Motor neuron (in vitro differentiated cells): ENCODE measurements at regions not wholly inside any gene's neighbourhood (a gene's known extent, or its start where the extent isn't known, plus 50 kb on each side); places are given as distances from the start of the nearest gene placed in this dataset.

Experiments
- ATAC-seq, 8 experiments: fragments of 200-7000 bp; cut with Tn5 transposase; replicated peaks in 6 of 8; 2 replicates each; pipeline ENCODE4 v1.8.0; 2021; ENCODE audit warnings: mild to moderate bottlenecking in 8 of 8, moderate library complexity in 8 of 8
- H3K27ac ChIP-seq, 2 donors: fragments of 250-450 bp; sonication (Bioruptor Pico); 2 replicates each; pipeline ENCODE4 v1.9.0; 2021; ENCODE audit warnings: antibody characterized with exemption in 2 of 2, mild to moderate bottlenecking in 2 of 2, moderate library complexity in 1 of 2
- H3K4me1 ChIP-seq, 2 donors: fragments of 250-450 bp; sonication (Bioruptor Pico); replicated peaks in 1 of 2; 2 replicates each; pipeline ENCODE4 v1.6.1; 2021; ENCODE audit warnings: antibody characterized with exemption in 2 of 2, mild to moderate bottlenecking in 2 of 2, moderate library complexity in 1 of 2
- H3K4me3 ChIP-seq, 5 donors: fragments of 250-450 bp; sonication (Bioruptor Pico); 2 replicates each; pipeline ENCODE4 v1.9.0; 2021; ENCODE audit warnings: antibody characterized with exemption in 5 of 5, mild to moderate bottlenecking in 5 of 5, moderate library complexity in 4 of 5
- WGBS, 10 experiments: fragments of 450-650 bp; shearing (Covaris generic); methylation state at CpG; one replicate each; pipeline ENCODE4 v1.0.0; 2022; 5-methylcytosine and 5-hydroxymethylcytosine counted together
- in situ Hi-C, 9 experiments: fragments of 400-800 bp; cut with MboI; loops; one replicate each; pipeline ENCODE4 v1.15.0; 2021; ENCODE audit warnings: low sequenced_read_pairs in 9 of 9, low pct_unique_long_range_greater_than_20kb in 2 of 9; ENCODE audit not compliant: unreplicated experiment in 9 of 9

- peak in 5 of 8 experiments; percentile 41 to 73 (median 60) for ATAC-seq
These were observed 139.6 kb downstream of the FAT3 start for GRCh38 chr11:92364177-92364576.

DNA sequence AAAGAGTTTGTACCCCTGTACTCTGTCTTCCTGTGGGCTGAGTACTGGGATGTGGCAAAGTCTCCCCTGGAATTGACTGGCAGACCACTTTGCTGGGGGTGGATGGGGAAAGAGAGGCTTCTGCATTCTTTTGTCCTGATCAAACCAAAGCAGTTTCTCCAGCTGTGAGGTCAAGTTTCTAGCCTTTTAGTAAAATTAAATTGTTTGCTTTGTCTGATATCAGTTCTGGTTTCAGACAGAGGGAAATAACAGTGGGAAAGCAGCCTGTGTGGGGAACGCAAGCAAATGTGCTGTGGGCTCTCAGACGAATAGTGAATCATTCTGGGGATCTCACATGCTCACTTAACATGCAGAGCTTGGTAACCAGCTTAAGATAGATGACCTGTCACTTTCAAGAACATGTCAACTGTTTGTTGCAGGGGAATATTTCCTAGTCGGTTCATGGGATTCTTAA lies 151.6 kb downstream of the FAT3 start:
- peaks cover 21 to 28% of the 10 kb centered on the region in 2 donors for H3K4me1 ChIP-seq
- peak in 7 of 8 experiments; percentile 76 to 98 (median 97) for ATAC-seq
- in situ Hi-C loops, result loop anchor here in 2 of 9 experiments (25.0 kb wide), 2 partner anchors 111 to 161 kb away; no protein-coding TSS in a partner anchor
- peak overlapping the region; percentile 35 to 54 for H3K27ac ChIP-seq
- no peak overlapping the region for H3K4me3 ChIP-seq
- WGBS, 10 experiments, result 0 to 40% (median 10%) methylated on average over 1 to 3 of the region's 3 CpGs; no CpG with 5 or more reads in 1 of the 10 experiments

More at GRCh38 chr11:92364177-92364576, 139.6 kb downstream of the FAT3 start:
- Histone ChIP-seq H3K4me1 (peaks cover 0 to 23% of the 10 kb centered on the region in 2 donors), H3K4me3 (no peak overlapping the region), H3K27ac (no peak overlapping the region)
- 28 to 100% (median 69%) methylated on average over 1 to 4 of the region's 4 CpGs; no CpG with 5 or more reads in 2 of the 10 experiments for WGBS, 10 experiments
- in situ Hi-C loops, result no loop called here

DNA sequence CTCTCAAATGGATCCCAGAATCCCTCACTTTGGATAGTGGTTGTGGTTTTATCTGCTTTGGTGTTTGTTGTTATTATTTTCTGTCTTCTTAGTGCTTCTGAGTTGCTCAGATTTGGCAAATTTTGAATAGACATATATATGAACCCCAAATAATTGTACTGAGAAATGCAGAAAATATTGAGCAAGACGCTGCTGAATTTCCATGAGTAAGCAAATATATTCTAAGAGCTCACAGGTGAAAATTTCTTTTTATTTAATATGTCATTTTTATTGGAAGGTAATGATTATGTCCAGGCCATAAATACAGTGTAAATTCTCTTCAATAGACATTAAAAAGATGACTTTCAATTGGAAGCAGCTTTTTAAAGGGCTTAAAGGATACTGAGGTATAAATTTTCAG lies 152.1 kb downstream of the FAT3 start:
- in situ Hi-C loops, result loop anchor here in 2 of 9 experiments (25.0 kb wide), 2 partner anchors 111 to 161 kb away; no protein-coding TSS in a partner anchor
- peak in 1 of 8 experiments; percentile 17 for ATAC-seq
- no peak overlapping the region for H3K27ac ChIP-seq
- WGBS, 10 experiments, result 33 to 100% (median 100%) methylated on average over 1 of the region's 1 CpG; no CpG with 5 or more reads in 3 of the 10 experiments
- peaks cover 21 to 28% of the 10 kb centered on the region in 2 donors for H3K4me1 ChIP-seq
- H3K4me3 ChIP-seq, result no peak overlapping the region

DNA sequence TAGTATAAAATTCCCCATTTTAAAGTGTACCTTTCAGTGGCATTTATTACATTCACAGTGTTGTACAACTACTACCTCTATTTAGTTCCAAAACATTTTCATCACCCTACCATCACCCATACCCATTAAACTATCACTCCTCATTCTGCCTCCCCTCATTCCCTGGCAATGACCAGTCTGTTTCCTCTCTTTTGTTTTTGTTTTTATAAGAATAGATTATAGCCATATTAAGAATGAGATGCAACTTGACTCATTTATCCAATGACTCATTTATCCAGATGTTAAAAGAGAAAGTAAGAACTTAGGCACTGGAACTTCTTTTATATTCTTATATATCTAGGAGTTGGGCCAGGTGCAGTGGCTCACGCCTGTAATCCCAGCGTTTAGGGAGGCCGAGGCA lies 156.3 kb downstream of the FAT3 start:
- ATAC-seq, result no peak

GRCh38 chr11:92382311-92382710 lies 157.7 kb downstream of the FAT3 start:
- no peak overlapping the region for H3K27ac ChIP-seq
- no peak for ATAC-seq
- H3K4me3 ChIP-seq, result no peak overlapping the region
- 50 to 100% (median 93%) methylated on average over 1 to 3 of the region's 3 CpGs; no CpG with 5 or more reads in 4 of the 10 experiments for WGBS, 10 experiments
- in situ Hi-C loops, result loop anchor here in 2 of 9 experiments (25.0 kb wide), 2 partner anchors 105 to 155 kb away; no protein-coding TSS in a partner anchor
- peaks cover 35 to 39% of the 10 kb centered on the region in 2 donors for H3K4me1 ChIP-seq

More for the DNA sequence above, 156.3 kb downstream of the FAT3 start:
- no peak overlapping the region for H3K4me3 ChIP-seq
- peaks cover 40 to 49% of the 10 kb centered on the region in 2 donors for H3K4me1 ChIP-seq
- no peak overlapping the region for H3K27ac ChIP-seq
- WGBS, 10 experiments, result 25 to 100% (median 89%) methylated on average over 1 to 3 of the region's 3 CpGs; no CpG with 5 or more reads in 3 of the 10 experiments
- in situ Hi-C loops, result loop anchor here in 2 of 9 experiments (25.0 kb wide), 2 partner anchors 106 to 156 kb away; no protein-coding TSS in a partner anchor

- peak in 4 of 8 experiments; percentile 26 to 87 (median 48) for ATAC-seq
- in situ Hi-C loops, result loop anchor here in 2 of 9 experiments (25.0 kb wide), 2 partner anchors 104 to 154 kb away; no protein-coding TSS in a partner anchor
- H3K27ac ChIP-seq, result no peak overlapping the region
- H3K4me3 ChIP-seq, result no peak overlapping the region
- WGBS, 10 experiments, result 0 to 83% (median 41%) methylated on average over 1 of the region's 1 CpG; no CpG with 5 or more reads in 2 of the 10 experiments
- peaks cover 36 to 40% of the 10 kb centered on the region in 2 donors for H3K4me1 ChIP-seq
These were observed 158.8 kb downstream of the FAT3 start for GRCh38 chr11:92383430-92383829.

DNA sequence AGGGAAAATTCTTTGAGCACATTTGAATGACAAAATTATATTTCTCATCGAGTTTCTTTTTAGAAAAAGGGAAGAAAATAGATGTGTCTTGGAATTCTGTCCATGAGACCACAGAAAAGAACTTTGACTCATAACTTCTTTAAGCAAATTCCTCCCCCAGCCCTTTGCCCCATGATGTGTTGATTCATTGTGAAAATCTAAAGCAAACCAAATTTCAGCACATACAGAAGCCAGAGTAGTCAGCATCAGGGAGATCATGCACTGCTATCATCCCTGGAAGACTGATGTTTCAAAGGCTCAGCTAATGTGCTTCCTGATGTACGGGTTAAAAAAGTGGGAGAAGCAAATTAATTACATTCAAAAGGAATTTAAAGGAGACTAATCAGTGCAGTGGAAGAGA lies 159.7 kb downstream of the FAT3 start:
- peaks cover 36 to 40% of the 10 kb centered on the region in 2 donors for H3K4me1 ChIP-seq
- 30 to 80% (median 52%) methylated on average over 1 to 2 of the region's 2 CpGs; no CpG with 5 or more reads in 3 of the 10 experiments for WGBS, 10 experiments
- H3K4me3 ChIP-seq, result peak overlapping the region in 1 of 5 donors; percentile 11
- no peak overlapping the region for H3K27ac ChIP-seq
- peak in 5 of 8 experiments; percentile 54 to 71 (median 66) for ATAC-seq
- in situ Hi-C loops, result loop anchor here in 2 of 9 experiments (25.0 kb wide), 2 partner anchors 103 to 153 kb away; no protein-coding TSS in a partner anchor

DNA sequence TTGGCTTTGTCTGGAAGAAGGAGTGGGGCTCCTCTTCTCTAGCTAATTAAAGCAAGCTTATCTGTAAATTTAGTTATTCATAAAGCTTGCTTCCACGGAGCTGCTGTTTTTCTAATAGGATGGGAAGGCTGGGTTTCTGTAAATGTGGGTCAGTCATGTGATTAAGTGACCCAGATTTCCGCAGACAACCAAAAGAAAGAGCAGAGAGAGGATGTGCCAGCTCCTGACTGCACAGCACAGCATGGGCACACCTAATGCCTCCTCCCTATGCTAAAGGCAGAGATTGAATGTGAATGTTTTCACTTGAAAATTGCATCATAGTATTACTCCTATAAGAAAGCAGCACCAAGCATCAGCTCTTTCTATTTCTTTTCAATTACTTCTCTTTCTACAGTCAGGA lies 160.2 kb downstream of the FAT3 start:
- 0 to 86% (median 20%) methylated on average over 1 to 2 of the region's 2 CpGs; no CpG with 5 or more reads in 2 of the 10 experiments for WGBS, 10 experiments
- no peak overlapping the region for H3K27ac ChIP-seq
- peak in 7 of 8 experiments; percentile 37 to 80 (median 71) for ATAC-seq
- peaks cover 35 to 38% of the 10 kb centered on the region in 2 donors for H3K4me1 ChIP-seq
- peak overlapping the region in 1 of 5 donors; percentile 11 for H3K4me3 ChIP-seq
- in situ Hi-C loops, result loop anchor here in 2 of 9 experiments (25.0 kb wide), 2 partner anchors 102 to 152 kb away; no protein-coding TSS in a partner anchor

- in situ Hi-C loops, result loop anchor here in 2 of 9 experiments (25.0 kb wide), 2 partner anchors 101 to 151 kb away; no protein-coding TSS in a partner anchor
- WGBS, 10 experiments, result 38 to 100% (median 68%) methylated on average over 1 to 3 of the region's 5 CpGs; no CpG with 5 or more reads in 3 of the 10 experiments
- no peak for ATAC-seq
- Histone ChIP-seq H3K4me1 (peaks cover 30 to 37% of the 10 kb centered on the region in 2 donors), H3K27ac (no peak overlapping the region), H3K4me3 (no peak overlapping the region)
These were observed 162.0 kb downstream of the FAT3 start for GRCh38 chr11:92386577-92386976.

- H3K4me1 ChIP-seq, result peaks cover 37 to 38% of the 10 kb centered on the region in 2 donors
- in situ Hi-C loops, result loop anchor here in 2 of 9 experiments (25.0 kb wide), 2 partner anchors 99 to 149 kb away; no protein-coding TSS in a partner anchor
- H3K4me3 ChIP-seq, result no peak overlapping the region
- ATAC-seq, result no peak
- H3K27ac ChIP-seq, result no peak overlapping the region
These were observed 163.2 kb downstream of the FAT3 start for GRCh38 chr11:92387859-92388258.

DNA sequence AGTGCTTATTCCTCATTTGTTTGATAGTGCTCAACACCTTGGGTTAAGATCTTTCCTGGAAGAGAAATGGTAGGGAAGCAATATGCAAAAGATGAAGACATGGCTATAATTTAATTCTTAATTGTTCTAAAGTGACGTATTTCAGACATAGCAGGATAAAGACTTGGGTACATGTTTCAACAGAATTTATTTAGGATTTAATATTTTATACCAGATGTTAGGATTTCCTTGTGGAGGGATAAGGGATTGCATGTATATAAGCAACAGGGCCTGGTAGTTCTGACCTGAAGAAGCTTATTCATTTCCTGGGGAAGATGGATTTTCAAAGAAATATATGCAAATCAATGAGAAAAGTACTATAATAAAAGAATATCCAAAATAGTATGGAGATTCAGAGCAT lies 163.8 kb downstream of the FAT3 start:
- in situ Hi-C loops, result loop anchor here in 2 of 9 experiments (25.0 kb wide), 2 partner anchors 99 to 149 kb away; no protein-coding TSS in a partner anchor
- peaks cover 32 to 36% of the 10 kb centered on the region in 2 donors for H3K4me1 ChIP-seq
- H3K27ac ChIP-seq, result no peak overlapping the region
- H3K4me3 ChIP-seq, result no peak overlapping the region
- ATAC-seq, result no peak
- WGBS, 10 experiments, result 38 to 100% (median 100%) methylated on average over 1 of the region's 1 CpG; no CpG with 5 or more reads in 2 of the 10 experiments

DNA sequence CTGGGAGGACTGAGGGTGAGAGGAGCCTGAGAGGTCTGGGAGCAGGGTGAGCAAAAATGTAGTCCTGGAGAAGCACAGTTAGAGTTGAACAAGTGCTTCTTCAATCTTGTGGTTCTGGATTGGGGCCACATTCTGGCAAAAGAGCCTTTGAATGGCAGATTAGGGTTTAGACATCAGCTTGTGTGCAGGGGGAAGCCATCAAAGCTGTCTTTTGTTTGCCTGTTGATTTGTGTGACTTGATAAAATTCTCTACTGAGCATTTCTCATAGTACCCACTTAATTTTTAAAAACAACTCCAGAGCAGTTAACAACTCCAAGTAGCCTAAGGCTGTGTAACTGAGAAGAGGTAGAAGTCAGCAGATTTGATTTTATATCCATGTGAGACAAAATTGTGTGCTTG lies 166.2 kb downstream of the FAT3 start:
- Histone ChIP-seq H3K4me3 (no peak overlapping the region), H3K27ac (no peak overlapping the region), H3K4me1 (peaks cover 18 to 21% of the 10 kb centered on the region in 2 donors)
- in situ Hi-C loops, result loop anchor here in 2 of 9 experiments (25.0 kb wide), 2 partner anchors 97 to 147 kb away; no protein-coding TSS in a partner anchor
- no peak for ATAC-seq

DNA sequence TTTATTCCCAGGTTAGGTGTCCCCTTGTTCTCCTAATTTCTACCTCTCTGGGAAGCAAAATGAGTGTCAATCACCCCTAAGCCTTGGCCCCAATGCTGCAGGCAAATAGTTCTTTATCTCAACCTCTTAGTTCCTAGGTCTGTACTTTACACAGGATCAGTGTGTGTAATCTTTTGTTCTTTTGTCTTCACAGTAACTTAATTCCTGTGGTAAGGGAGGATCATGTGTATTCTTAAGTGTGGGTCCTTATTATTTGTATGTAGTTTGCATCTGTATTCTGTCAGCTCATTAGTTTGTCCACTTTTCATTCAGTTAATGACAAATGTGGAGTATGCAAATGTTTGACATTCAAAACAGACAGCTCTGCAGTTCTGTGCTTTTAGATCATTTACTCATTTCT lies 166.7 kb downstream of the FAT3 start:
- Histone ChIP-seq H3K4me1 (peaks cover 18 to 21% of the 10 kb centered on the region in 2 donors), H3K27ac (no peak overlapping the region), H3K4me3 (no peak overlapping the region)
- in situ Hi-C loops, result loop anchor here in 2 of 9 experiments (25.0 kb wide), 2 partner anchors 96 to 146 kb away; no protein-coding TSS in a partner anchor
- peak in 5 of 8 experiments; percentile 39 to 72 (median 65) for ATAC-seq
